Keratinocyte (primary cell): ENCODE measurements at regions not wholly inside any gene's neighbourhood (a gene's known extent, or its start where the extent isn't known, plus 50 kb on each side); places are given as distances from the start of the nearest gene placed in this dataset.

ENCODE experiments used
- CTCF ChIP-seq, 3 experiments: IDR thresholded peaks in 1 of 3; conservative IDR thresholded peaks in 1 of 3; optimal IDR thresholded peaks in 1 of 3; 2 replicates in 2 of 3; 3 replicates in 1 of 3; pipeline versions ENCODE3 to v1.5.1; 2011; ENCODE audit warnings: low read length in 3 of 3, mild to moderate bottlenecking in 3 of 3, moderate library complexity in 2 of 3, control low read depth in 1 of 3, inconsistent platforms in 1 of 3; ENCODE audit not compliant: insufficient read depth in 2 of 3; ENCODE audit errors: extremely low read depth in 1 of 3
- EZH2 ChIP-seq: IDR thresholded peaks from one replicate; pipeline ENCODE4 v1.6.1; 2012; ENCODE audit warnings: inconsistent platforms, mild to moderate bottlenecking, low read length, moderate library complexity

GRCh38 chr2:173496746-173497145 is 142.1 kb downstream of the CDCA7 start:
- no peak for TF ChIP-seq CTCF (optimal IDR thresholded peaks at IDR 0.05 in 1 of 3, IDR thresholded peaks at IDR 0.05 in 1 of 3, conservative IDR thresholded peaks at IDR 0.05 in 1 of 3; ENCODE audit: extremely low read depth in 1 of 3, insufficient read depth in 2 of 3, low read length in 3 of 3)
- no peak for TF ChIP-seq EZH2
